ENCODE measurements at regions not wholly inside any gene's neighbourhood (a gene's known extent, or its start where the extent isn't known, plus 50 kb on each side); places are given as distances from the start of the nearest gene placed in this dataset.

- DNase-seq, result no peak
Measured at GRCh38 chr3:56862352-56863062, 60.8 kb upstream of the ARHGEF3 start.

GRCh38 chr3:56861511-56861910, 59.8 kb upstream of the ARHGEF3 start:
- DNase-seq, result no peak

- DNase-seq, result no peak
Measured at GRCh38 chr3:56860939-56861338, 59.2 kb upstream of the ARHGEF3 start.

GRCh38 chr3:56860351-56860750, 58.6 kb upstream of the ARHGEF3 start:
- no peak for DNase-seq

GRCh38 chr3:56858331-56858730, 56.6 kb upstream of the ARHGEF3 start:
- no peak for DNase-seq

GRCh38 chr3:56857178-56857577, 55.4 kb upstream of the ARHGEF3 start:
- no peak for DNase-seq

- DNase-seq, result no peak
Measured at GRCh38 chr3:56856752-56857151, 55.0 kb upstream of the ARHGEF3 start.

GRCh38 chr3:56855856-56856512, 54.2 kb upstream of the ARHGEF3 start:
- DNase-seq, result no peak

GRCh38 chr3:56854856-56855611, 53.3 kb upstream of the ARHGEF3 start:
- no peak for DNase-seq

GRCh38 chr3:56851966-56852884, 50.5 kb upstream of the ARHGEF3 start:
- no peak for DNase-seq
